SH-SY5Y (cell line): ENCODE measurements at regions not wholly inside any gene's neighbourhood (a gene's known extent, or its start where the extent isn't known, plus 50 kb on each side); places are given as distances from the start of the nearest gene placed in this dataset.

Source experiments
- GATA2 ChIP-seq: IDR thresholded peaks from 2 replicates; pipeline ENCODE4 v1.6.1; 2011; ENCODE audit warnings: mild to moderate bottlenecking, low read depth, low read length
- GATA3 ChIP-seq: IDR thresholded peaks from 2 replicates; pipeline ENCODE4 v1.6.1; 2011; ENCODE audit warnings: low read depth, mild to moderate bottlenecking, low read length, moderate library complexity

GRCh38 chrX:20711366-20711765 lies 444.7 kb upstream of the RPS6KA3 start:
- TF ChIP-seq GATA2 (no peak), GATA3 (no peak)
